H1 (cell line): ENCODE measurements at regions not wholly inside any gene's neighbourhood (a gene's known extent, or its start where the extent isn't known, plus 50 kb on each side); places are given as distances from the start of the nearest gene placed in this dataset.

ENCODE experiments used
- CTCF ChIA-PET: fragments of 300-600 bp; sonication (Branson Sonifier 250); formaldehyde crosslinking; loops from one replicate; lab custom pipeline; 2021; ENCODE audit not compliant: partially characterized antibody; lab: Charles Lee
- POLR2A ChIA-PET: fragments of 300-600 bp; sonication (Branson Sonifier 250); formaldehyde crosslinking; loops from one replicate; lab custom pipeline; 2021; ENCODE audit warnings: inconsistent platforms; ENCODE audit not compliant: partially characterized antibody; lab: Charles Lee
- DNase-seq, 2 experiments: peaks; one replicate each; pipeline versions ENCODE4 v3.0.0 to v3.0.0-alpha.2; 2010 to 2022; ENCODE audit warnings: low spot score in 2 of 2, low read depth in 1 of 2, mixed read lengths in 1 of 2
- FAIRE-seq: peaks from 2 replicates; lab custom pipeline; 2011; peaks lifted over from hg19 to GRCh38; lab: Jason Lieb, UNC
- H2AFZ ChIP-seq: 2 replicates; pipeline ENCODE4 v1.8.1; 2012; ENCODE audit warnings: low read length, inconsistent platforms
- H2AK5ac ChIP-seq: 2 replicates; pipeline ENCODE4 v1.6.1; 2013; ENCODE audit warnings: low read depth, low read length
- H2BK120ac ChIP-seq: replicated peaks from 2 replicates; pipeline ENCODE3; 2013; ENCODE audit warnings: low read depth, low read length, inconsistent platforms
- H2BK12ac ChIP-seq: 2 replicates; pipeline ENCODE4 v1.6.1; 2013; ENCODE audit warnings: low read depth, low read length
- H2BK15ac ChIP-seq: 2 replicates; pipeline ENCODE4 v1.6.1; 2013; ENCODE audit warnings: low read length
- H2BK20ac ChIP-seq: 2 replicates; pipeline ENCODE4 v1.6.1; 2013; ENCODE audit warnings: low read length
- H2BK5ac ChIP-seq: 2 replicates; pipeline ENCODE4 v1.6.1; 2013; ENCODE audit warnings: low read depth, low read length
- H3K14ac ChIP-seq: 2 replicates; pipeline ENCODE4 v1.6.1; 2013; ENCODE audit warnings: inconsistent platforms; ENCODE audit not compliant: insufficient read length
- H3K18ac ChIP-seq: 2 replicates; pipeline ENCODE4 v1.6.1; 2013; ENCODE audit warnings: low read length; ENCODE audit errors: extremely low read depth
- H3K23ac ChIP-seq: 2 replicates; pipeline ENCODE4 v1.6.1; 2013; ENCODE audit warnings: inconsistent platforms; ENCODE audit not compliant: insufficient read length
- H3K23me2 ChIP-seq: 2 replicates; pipeline ENCODE4 v1.6.1; 2013; ENCODE audit warnings: low read depth, low read length
- H3K27ac ChIP-seq: 2 replicates; pipeline ENCODE4 v1.6.1; 2011; ENCODE audit warnings: low read depth, low read length, inconsistent platforms
- H3K27me3 ChIP-seq, 4 experiments: replicated peaks in 1 of 4; 1 replicate in 1 of 4; 2 replicates in 3 of 4; pipeline versions ENCODE4 v1.6.1 to v1.8.1; 2011 to 2013; ENCODE audit warnings: low read length in 3 of 4, mild to moderate bottlenecking in 3 of 4, inconsistent platforms in 2 of 4, mixed read lengths in 2 of 4, moderate library complexity in 1 of 4; ENCODE audit not compliant: control insufficient read depth in 3 of 4, insufficient read depth in 3 of 4; ENCODE audit errors: extremely low read depth in 1 of 4
- H3K36me3 ChIP-seq, 4 experiments: 2 replicates each; pipeline versions ENCODE4 v1.6.1 to v1.8.1; 2011 to 2013; ENCODE audit warnings: mild to moderate bottlenecking in 4 of 4, low read length in 3 of 4, moderate library complexity in 2 of 4, control low read depth in 1 of 4, inconsistent platforms in 1 of 4; ENCODE audit not compliant: insufficient read depth in 4 of 4, control insufficient read depth in 2 of 4
- H3K4ac ChIP-seq: replicated peaks from 2 replicates; pipeline ENCODE3; 2013; ENCODE audit warnings: low read length, low read depth, mixed read lengths, inconsistent platforms; ENCODE audit not compliant: insufficient read length
- H3K4me1 ChIP-seq, 4 experiments: replicated peaks in 1 of 4; 1 replicate in 1 of 4; 2 replicates in 3 of 4; pipeline versions ENCODE4 v1.6.1 to v1.8.1; 2011 to 2013; ENCODE audit warnings: low read length in 3 of 4, inconsistent platforms in 2 of 4, mixed read lengths in 1 of 4; ENCODE audit not compliant: insufficient read depth in 4 of 4, control insufficient read depth in 3 of 4
- H3K4me2 ChIP-seq, 2 experiments: 2 replicates each; pipeline versions ENCODE4 v1.6.1 to v1.8.1; 2011 to 2013; ENCODE audit warnings: low read depth in 2 of 2, low read length in 2 of 2, control low read depth in 1 of 2, inconsistent platforms in 1 of 2, mild to moderate bottlenecking in 1 of 2; ENCODE audit not compliant: insufficient read depth in 1 of 2
- H3K4me3 ChIP-seq, 4 experiments: fragments of 200-600, 300-600 bp in 1 of 4; sonication (generic), shearing (Covaris generic), sonication (Bioruptor Twin) in 1 of 4; 2 replicates each; pipeline versions ENCODE4 v1.5.1 to v1.8.1; 2011 to 2016; ENCODE audit warnings: low read length in 4 of 4, low read depth in 3 of 4, control low read depth in 2 of 4, inconsistent platforms in 2 of 4, mild to moderate bottlenecking in 2 of 4, mixed read lengths in 1 of 4, moderate library complexity in 1 of 4; ENCODE audit not compliant: insufficient read depth in 2 of 4; ENCODE audit errors: extremely low read depth in 1 of 4
- H3K56ac ChIP-seq: replicated peaks from 2 replicates; pipeline ENCODE3; 2013; ENCODE audit warnings: low read depth, mild to moderate bottlenecking, mixed read lengths, low read length, inconsistent platforms; ENCODE audit not compliant: insufficient read length
- H3K79me1 ChIP-seq: 2 replicates; pipeline ENCODE4 v1.6.1; 2013; ENCODE audit warnings: low read depth, low read length, control low read depth
- H3K79me2 ChIP-seq, 2 experiments: 2 replicates each; pipeline versions ENCODE4 v1.6.1 to v1.8.1; 2012 to 2013; ENCODE audit warnings: low read length in 2 of 2, mild to moderate bottlenecking in 2 of 2, inconsistent platforms in 1 of 2; ENCODE audit not compliant: insufficient read depth in 2 of 2, control insufficient read depth in 1 of 2
- H3K9ac ChIP-seq, 4 experiments: replicated peaks in 1 of 4; 1 replicate in 1 of 4; 2 replicates in 3 of 4; pipeline versions ENCODE4 v1.6.1 to v1.8.1; 2011 to 2013; ENCODE audit warnings: low read depth in 3 of 4, low read length in 3 of 4, control low read depth in 2 of 4, mild to moderate bottlenecking in 2 of 4, moderate library complexity in 2 of 4, inconsistent platforms in 1 of 4; ENCODE audit errors: extremely low read depth in 1 of 4
- H3K9me3 ChIP-seq, 2 experiments: 2 replicates each; pipeline versions ENCODE4 v1.6.1 to v1.8.1; 2012 to 2013; ENCODE audit warnings: mild to moderate bottlenecking in 2 of 2, moderate library complexity in 2 of 2, control low read depth in 1 of 2, inconsistent platforms in 1 of 2, low read depth in 1 of 2, low read length in 1 of 2, mixed read lengths in 1 of 2; ENCODE audit not compliant: insufficient read depth in 2 of 2
- H4K20me1 ChIP-seq, 2 experiments: replicated peaks in 1 of 2; 2 replicates each; pipeline versions ENCODE3 to v1.8.1; 2011 to 2013; ENCODE audit warnings: inconsistent platforms in 2 of 2, low read length in 2 of 2, mild to moderate bottlenecking in 1 of 2; ENCODE audit not compliant: insufficient read depth in 2 of 2, control insufficient read depth in 1 of 2
- H4K5ac ChIP-seq: 2 replicates; pipeline ENCODE4 v1.6.1; 2013; ENCODE audit warnings: low read length, low read depth, mixed read lengths, inconsistent platforms; ENCODE audit not compliant: insufficient read length
- H4K8ac ChIP-seq: 2 replicates; pipeline ENCODE4 v1.8.0; 2013; ENCODE audit warnings: mild to moderate bottlenecking, moderate library complexity, low read length, inconsistent platforms; ENCODE audit not compliant: insufficient read depth; ENCODE audit errors: extremely low read depth
- H4K91ac ChIP-seq: replicated peaks from 2 replicates; pipeline ENCODE3; 2013; ENCODE audit warnings: low read length, mixed read lengths, inconsistent platforms; ENCODE audit not compliant: insufficient read length
- ATF3 ChIP-seq: IDR thresholded peaks from 2 replicates; pipeline ENCODE4 v1.6.1; 2011; ENCODE audit warnings: low read depth, mild to moderate bottlenecking, low read length; ENCODE audit not compliant: insufficient read depth
- BACH1 ChIP-seq: IDR thresholded peaks from 2 replicates; pipeline ENCODE4 v1.6.1; 2012; ENCODE audit warnings: low read length, improper control_type of control experiment
- HDAC2 ChIP-seq, 2 experiments: fragments of 300-600 bp in 1 of 2; sonication (generic) in 1 of 2; IDR thresholded peaks; 2 replicates each; pipeline ENCODE4 v1.6.1; 2011 to 2012; ENCODE audit warnings: low read depth in 2 of 2, low read length in 2 of 2, mild to moderate bottlenecking in 2 of 2, moderate library complexity in 2 of 2, borderline replicate concordance in 1 of 2, inconsistent platforms in 1 of 2
- HDAC6 ChIP-seq: IDR thresholded peaks from one replicate; pipeline ENCODE4 v1.7.1; 2012; ENCODE audit warnings: low read depth, mild to moderate bottlenecking, inconsistent platforms, low read length, moderate library complexity
- JUN ChIP-seq: IDR thresholded peaks from 2 replicates; pipeline ENCODE4 v1.6.1; 2011; ENCODE audit warnings: low read depth, mild to moderate bottlenecking, improper control_type of control experiment, low read length
- KDM1A ChIP-seq: fragments of 200-600, 300-600 bp; sonication (generic); IDR thresholded peaks from 2 replicates; pipeline ENCODE4 v1.7.1; 2016; ENCODE audit warnings: mild to moderate bottlenecking, low read length, borderline replicate concordance
- RAD21 ChIP-seq, 2 experiments: IDR thresholded peaks in 1 of 2; conservative IDR thresholded peaks in 1 of 2; 2 replicates each; pipeline ENCODE4 v1.6.1; 2011; ENCODE audit warnings: low read depth in 2 of 2, low read length in 2 of 2, improper control_type of control experiment in 1 of 2, inconsistent platforms in 1 of 2, mild to moderate bottlenecking in 1 of 2, moderate library complexity in 1 of 2
- SIN3A ChIP-seq, 2 experiments: IDR thresholded peaks in 1 of 2; conservative IDR thresholded peaks in 1 of 2; 2 replicates each; pipeline ENCODE4 v1.6.1; 2011 to 2012; ENCODE audit warnings: low read length in 2 of 2, improper control_type of control experiment in 1 of 2, low read depth in 1 of 2, mild to moderate bottlenecking in 1 of 2
- TCF12 ChIP-seq: IDR thresholded peaks from 2 replicates; pipeline ENCODE4 v1.6.1; 2011; ENCODE audit warnings: low read depth, mild to moderate bottlenecking, low read length
- ZNF274 ChIP-seq: IDR thresholded peaks from 2 replicates; pipeline ENCODE4 v1.7.0; 2012; ENCODE audit warnings: low read length, borderline replicate concordance; ENCODE audit errors: extremely low read depth
- WGBS, 2 experiments: shearing (Covaris generic) in 1 of 2; methylation state at CpG; one replicate each; pipeline versions ENCODE4 v1.1.6 to v1.1.7; 2013 to 2015; ENCODE audit warnings: low lambda C conversion rate in 2 of 2, mixed read lengths in 2 of 2, inconsistent platforms in 1 of 2, low coverage in 1 of 2, missing lambda C conversion rate in 1 of 2; ENCODE audit not compliant: insufficient replicate concordance in 2 of 2, insufficient coverage in 1 of 2, insufficient read length in 1 of 2; ENCODE audit errors: extremely low coverage in 1 of 2, missing lambda C conversion rate in 1 of 2; 5-methylcytosine and 5-hydroxymethylcytosine counted together

- Histone ChIP-seq H3K56ac (no peak overlapping the region), H3K27ac (no peak overlapping the region), H4K5ac (no peak overlapping the region), H4K20me1 (no peaks in the 10 kb centered on the region), H3K9me3 (no peaks in the 10 kb centered on the region), H2BK5ac (no peak overlapping the region), H3K14ac (no peak overlapping the region), H3K79me2 (no peaks in the 10 kb centered on the region), H3K79me1 (no peaks in the 10 kb centered on the region), H2BK12ac (no peak overlapping the region), H4K8ac (no peak overlapping the region), H3K27me3 (no peaks in the 10 kb centered on the region), H3K4me1 (no peaks in the 10 kb centered on the region), H3K4ac (no peak overlapping the region), H3K4me2 (no peak overlapping the region), H3K23ac (no peak overlapping the region), H4K91ac (no peak overlapping the region), H2BK120ac (no peak overlapping the region), H3K18ac (no peak overlapping the region), H2AK5ac (no peak overlapping the region), H3K23me2 (no peaks in the 10 kb centered on the region), H2BK20ac (no peak overlapping the region), H3K9ac (no peak overlapping the region), H3K4me3 (no peak overlapping the region), H3K36me3 (no peaks in the 10 kb centered on the region), H2AFZ (no peak overlapping the region), H2BK15ac (no peak overlapping the region)
- FAIRE-seq (no peak), DNase-seq (no peak)
- POLR2A ChIA-PET = no interaction called here
- WGBS, 2 experiments = 86% methylated on average over 2 of the region's 2 CpGs; no CpG with 5 or more reads in 1 of the 2 experiments
- TF ChIP-seq HDAC6 = no peak
- TF ChIP-seq ZNF274 = no peak
- TF ChIP-seq BACH1 = no peak
- no peak for TF ChIP-seq ATF3
- no peak for TF ChIP-seq RAD21 (IDR thresholded peaks at IDR 0.05 in 1 of 2, conservative IDR thresholded peaks at IDR 0.05 in 1 of 2; ENCODE audit: low read depth in 2 of 2, low read length in 2 of 2)
- no peak for TF ChIP-seq JUN
- no peak for TF ChIP-seq KDM1A
- no peak for TF ChIP-seq SIN3A (conservative IDR thresholded peaks at IDR 0.05 in 1 of 2, IDR thresholded peaks at IDR 0.05 in 1 of 2; ENCODE audit: low read depth in 1 of 2, low read length in 2 of 2)
- TF ChIP-seq HDAC2 (IDR thresholded peaks at IDR 0.05; ENCODE audit: borderline replicate concordance in 1 of 2, low read depth in 2 of 2, low read length in 2 of 2) = no peak
- TF ChIP-seq TCF12 = no peak
- CTCF ChIA-PET = no interaction called here
These were observed 612.9 kb upstream of the KCND2 start for GRCh38 chr7:119660080-119660479.
